Neural progenitor cell (in vitro differentiated cells): ENCODE measurements at regions not wholly inside any gene's neighbourhood (a gene's known extent, or its start where the extent isn't known, plus 50 kb on each side); places are given as distances from the start of the nearest gene placed in this dataset.

Source experiments
- DNase-seq: peaks from one replicate; pipeline ENCODE4 v3.0.0-alpha.2; 2016; ENCODE audit warnings: low spot score
- H2AFZ ChIP-seq: fragments of 200-600 bp; sonication (generic); replicated peaks from 2 replicates; pipeline ENCODE4 v1.6.1; 2016; ENCODE audit warnings: antibody characterized with exemption
- H3F3A ChIP-seq: fragments of 200-600 bp; sonication (generic); 2 replicates; pipeline ENCODE4 v1.6.1; 2016; ENCODE audit warnings: antibody characterized with exemption, low read depth
- H3K27ac ChIP-seq: fragments of 200-600 bp; sonication (generic); 2 replicates; pipeline ENCODE4 v1.5.1; 2016; ENCODE audit warnings: mild to moderate bottlenecking
- H3K27me3 ChIP-seq: fragments of 200-600 bp; sonication (generic); 2 replicates; pipeline ENCODE4 v1.6.1; 2016; ENCODE audit warnings: mild to moderate bottlenecking, moderate library complexity
- H3K36me3 ChIP-seq: fragments of 200-600 bp; sonication (generic); 2 replicates; pipeline ENCODE4 v1.5.1; 2016
- H3K4me1 ChIP-seq: fragments of 200-600 bp; sonication (generic); 2 replicates; pipeline ENCODE4 v1.6.1; 2016; ENCODE audit warnings: mixed run types
- H3K4me2 ChIP-seq: fragments of 200-600 bp; sonication (generic); 2 replicates; pipeline ENCODE4 v1.6.1; 2016
- H3K4me3 ChIP-seq: fragments of 200-600 bp; sonication (generic); 2 replicates; pipeline ENCODE4 v1.5.1; 2016
- H3K79me2 ChIP-seq: fragments of 200-600 bp; sonication (generic); 2 replicates; pipeline ENCODE4 v1.6.1; 2016; ENCODE audit warnings: low read depth
- H3K9ac ChIP-seq: fragments of 200-600 bp; sonication (generic); 2 replicates; pipeline ENCODE4 v1.6.1; 2016
- H3K9me3 ChIP-seq: fragments of 200-600 bp; sonication (generic); 2 replicates; pipeline ENCODE4 v1.5.1; 2016; ENCODE audit warnings: low read depth
- H4K20me1 ChIP-seq: fragments of 200-600 bp; sonication (generic); 2 replicates; pipeline ENCODE4 v1.6.1; 2016; ENCODE audit warnings: low read depth
- H3K27ac Mint-ChIP-seq: 3 replicates; pipeline ENCODE4 v1.8.0; 2021; ENCODE audit warnings: mixed read lengths
- H3K27me3 Mint-ChIP-seq: 2 replicates; pipeline ENCODE4 v1.8.0; 2022; ENCODE audit warnings: low read depth, mild to moderate bottlenecking, inconsistent platforms, moderate library complexity, mixed read lengths; ENCODE audit not compliant: insufficient read depth
- H3K36me3 Mint-ChIP-seq: 3 replicates; pipeline ENCODE4 v1.8.0; 2021; ENCODE audit warnings: mixed read lengths
- H3K4me1 Mint-ChIP-seq: 3 replicates; pipeline ENCODE4 v1.8.0; 2021; ENCODE audit warnings: mixed read lengths
- H3K4me3 Mint-ChIP-seq: 3 replicates; pipeline ENCODE4 v1.8.0; 2021; ENCODE audit warnings: mild to moderate bottlenecking, moderate library complexity, mixed read lengths
- H3K9me3 Mint-ChIP-seq: 3 replicates; pipeline ENCODE4 v1.8.0; 2020; ENCODE audit warnings: mixed read lengths
- CTCF ChIP-seq: fragments of 200-600 bp; sonication (generic); IDR thresholded peaks from 2 replicates; pipeline ENCODE4 v1.5.1; 2017; ENCODE audit warnings: antibody characterized with exemption, mild to moderate bottlenecking
- EZH2 ChIP-seq: fragments of 200-600 bp; sonication (generic); IDR thresholded peaks from 2 replicates; pipeline ENCODE4 v1.6.1; 2017; ENCODE audit warnings: antibody characterized with exemption, mild to moderate bottlenecking, moderate library complexity
- EZH2phosphoT487 ChIP-seq: fragments of 200-600 bp; sonication (generic); IDR thresholded peaks from 2 replicates; pipeline ENCODE4 v1.6.1; 2017; ENCODE audit warnings: antibody characterized with exemption

- Mint-ChIP-seq H3K27ac (no peak overlapping the region), H3K9me3 (peaks cover 23% of the 10 kb centered on the region), H3K4me3 (no peak overlapping the region), H3K36me3 (no peaks in the 10 kb centered on the region), H3K27me3 (peaks cover 6% of the 10 kb centered on the region), H3K4me1 (peaks cover 10% of the 10 kb centered on the region)
- Histone ChIP-seq H3K4me2 (no peak overlapping the region), H3K79me2 (no peaks in the 10 kb centered on the region), H4K20me1 (no peaks in the 10 kb centered on the region), H3K27me3 (no peaks in the 10 kb centered on the region), H3K9ac (no peak overlapping the region), H3K4me1 (no peaks in the 10 kb centered on the region), H3F3A (no peaks in the 10 kb centered on the region), H3K36me3 (no peaks in the 10 kb centered on the region), H3K9me3 (no peaks in the 10 kb centered on the region), H2AFZ (no peak overlapping the region), H3K4me3 (no peak overlapping the region), H3K27ac (no peak overlapping the region)
- DNase-seq = no peak
- TF ChIP-seq EZH2phosphoT487 = no peak
- no peak for TF ChIP-seq EZH2
- TF ChIP-seq CTCF = no peak
These were observed 140.3 kb downstream of the PDHA2 start for GRCh38 chr4:95979961-95980876.

GRCh38 chr4:95980877-95981360 lies 141.0 kb downstream of the PDHA2 start:
- Histone ChIP-seq H3K9ac (no peak overlapping the region), H4K20me1 (no peaks in the 10 kb centered on the region), H3K79me2 (no peaks in the 10 kb centered on the region), H3K27ac (no peak overlapping the region), H3K36me3 (no peaks in the 10 kb centered on the region), H3K9me3 (no peaks in the 10 kb centered on the region), H3K27me3 (no peaks in the 10 kb centered on the region), H3K4me2 (no peak overlapping the region), H3F3A (no peaks in the 10 kb centered on the region), H2AFZ (no peak overlapping the region), H3K4me3 (no peak overlapping the region), H3K4me1 (no peaks in the 10 kb centered on the region)
- Mint-ChIP-seq H3K4me1 (peaks cover 10% of the 10 kb centered on the region), H3K27me3 (peaks cover 6% of the 10 kb centered on the region), H3K9me3 (peaks cover 23% of the 10 kb centered on the region), H3K27ac (no peak overlapping the region), H3K4me3 (no peak overlapping the region), H3K36me3 (no peaks in the 10 kb centered on the region)
- DNase-seq = no peak
- TF ChIP-seq EZH2phosphoT487 = no peak
- TF ChIP-seq EZH2 = no peak
- TF ChIP-seq CTCF = no peak

GRCh38 chr4:95981591-95981990 lies 141.7 kb downstream of the PDHA2 start:
- no peak overlapping the region for H3K4me3 ChIP-seq
- peaks cover 6% of the 10 kb centered on the region for H3K27me3 Mint-ChIP-seq
- no peaks in the 10 kb centered on the region for H3K9me3 ChIP-seq
- no peaks in the 10 kb centered on the region for H4K20me1 ChIP-seq
- peaks cover 23% of the 10 kb centered on the region for H3K9me3 Mint-ChIP-seq
- no peak overlapping the region for H3K4me3 Mint-ChIP-seq
- H3K36me3 Mint-ChIP-seq = no peaks in the 10 kb centered on the region
- no peaks in the 10 kb centered on the region for H3K79me2 ChIP-seq
- TF ChIP-seq EZH2phosphoT487 (no peak), CTCF (no peak), EZH2 (no peak)
- H3K4me2 ChIP-seq = no peak overlapping the region
- H2AFZ ChIP-seq = no peak overlapping the region
- no peaks in the 10 kb centered on the region for H3K27me3 ChIP-seq
- no peak overlapping the region for H3K9ac ChIP-seq
- no peak overlapping the region for H3K27ac Mint-ChIP-seq
- H3K27ac ChIP-seq = no peak overlapping the region
- H3K4me1 Mint-ChIP-seq = peaks cover 10% of the 10 kb centered on the region
- DNase-seq = no peak
- no peaks in the 10 kb centered on the region for H3K4me1 ChIP-seq
- no peaks in the 10 kb centered on the region for H3K36me3 ChIP-seq
- no peaks in the 10 kb centered on the region for H3F3A ChIP-seq
